Smooth muscle cell (in vitro differentiated cells): ENCODE measurements at regions not wholly inside any gene's neighbourhood (a gene's known extent, or its start where the extent isn't known, plus 50 kb on each side); places are given as distances from the start of the nearest gene placed in this dataset.

Source experiments
- DNase-seq: peaks from one replicate; lab custom pipeline; 2025; ENCODE audit not compliant: unreplicated experiment; lab: John Stamatoyannopoulos, UW
- H2AFZ ChIP-seq: fragments of 200-600 bp; sonication (generic); 2 replicates; pipeline ENCODE4 v1.6.0; 2016; ENCODE audit warnings: antibody characterized with exemption, low read depth, mild to moderate bottlenecking
- H3F3A ChIP-seq: fragments of 200-600 bp; sonication (generic); 2 replicates; pipeline ENCODE4 v1.6.0; 2017; ENCODE audit warnings: antibody characterized with exemption, low read depth
- H3K27ac ChIP-seq: fragments of 200-600 bp; sonication (generic); 2 replicates; pipeline ENCODE4 v1.5.1; 2016; ENCODE audit warnings: low read depth, mild to moderate bottlenecking
- H3K27me3 ChIP-seq: fragments of 200-600 bp; sonication (generic); 2 replicates; pipeline ENCODE4 v1.6.1; 2016; ENCODE audit warnings: low read depth, mild to moderate bottlenecking
- H3K36me3 ChIP-seq: fragments of 200-600 bp; sonication (generic); 2 replicates; pipeline ENCODE4 v1.5.1; 2016; ENCODE audit warnings: low read depth
- H3K4me1 ChIP-seq: fragments of 200-600 bp; sonication (generic); 2 replicates; pipeline ENCODE4 v1.5.1; 2016; ENCODE audit warnings: low read depth
- H3K4me2 ChIP-seq: fragments of 200-600 bp; sonication (generic); 2 replicates; pipeline ENCODE4 v1.6.0; 2016; ENCODE audit warnings: mild to moderate bottlenecking
- H3K4me3 ChIP-seq: fragments of 200-600 bp; sonication (generic); 2 replicates; pipeline ENCODE4 v1.5.1; 2016; ENCODE audit warnings: mild to moderate bottlenecking
- H3K79me2 ChIP-seq: fragments of 200-600 bp; sonication (generic); 2 replicates; pipeline ENCODE4 v1.6.0; 2016; ENCODE audit warnings: low read depth, mild to moderate bottlenecking
- H3K9ac ChIP-seq: fragments of 200-600 bp; sonication (generic); 2 replicates; pipeline ENCODE4 v1.6.0; 2016; ENCODE audit warnings: low read depth
- H3K9me3 ChIP-seq: fragments of 200-600 bp; sonication (generic); replicated peaks from 2 replicates; pipeline ENCODE4 v1.5.1; 2016; ENCODE audit warnings: low read depth
- H4K20me1 ChIP-seq: fragments of 200-600 bp; sonication (generic); 2 replicates; pipeline ENCODE4 v1.6.0; 2016; ENCODE audit warnings: low read depth
- WGBS: methylation state at CpG from one replicate; pipeline ENCODE4 v1.1.7; 2016; ENCODE audit warnings: low lambda C conversion rate; 5-methylcytosine and 5-hydroxymethylcytosine counted together
- TF ChIP-seq, protein P1 (sequence below): fragments of 200-600 bp; sonication (generic); IDR thresholded peaks from 2 replicates; pipeline ENCODE4 v1.5.1; 2017; ENCODE audit warnings: borderline replicate concordance, mild to moderate bottlenecking, antibody characterized with exemption; ENCODE audit not compliant: insufficient read depth, poor library complexity, severe bottlenecking

DNA sequence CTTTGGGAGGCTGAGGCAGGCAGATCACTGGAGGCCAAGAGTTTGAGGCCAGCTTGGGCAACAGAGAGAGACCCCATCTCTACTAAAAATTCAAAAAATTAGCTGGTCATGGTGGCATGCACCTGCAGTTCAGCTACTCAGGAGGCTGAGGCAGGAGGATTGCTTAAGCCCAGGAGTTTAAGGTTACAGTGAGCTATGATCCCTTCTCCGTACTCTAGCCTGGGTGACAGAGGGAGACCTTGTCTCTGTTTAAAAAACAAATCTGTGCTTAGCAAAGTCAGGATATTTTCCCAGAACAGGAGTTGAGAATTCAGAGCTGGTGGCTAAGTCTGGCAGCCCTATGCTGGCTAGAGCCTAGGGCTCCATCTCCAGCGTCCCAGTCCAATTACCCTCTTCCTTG is 142.9 kb upstream of the PZP start:
- Histone ChIP-seq H2AFZ (no peak overlapping the region), H3K36me3 (no peaks in the 10 kb centered on the region), H4K20me1 (no peaks in the 10 kb centered on the region), H3K9me3 (no peaks in the 10 kb centered on the region), H3K4me3 (no peak overlapping the region), H3K79me2 (no peaks in the 10 kb centered on the region), H3K9ac (no peak overlapping the region), H3K27ac (no peak overlapping the region), H3K27me3 (no peaks in the 10 kb centered on the region), H3K4me2 (no peak overlapping the region), H3F3A (no peaks in the 10 kb centered on the region), H3K4me1 (no peaks in the 10 kb centered on the region)
- DNase-seq: no peak
- TF ChIP-seq, protein P1, sequence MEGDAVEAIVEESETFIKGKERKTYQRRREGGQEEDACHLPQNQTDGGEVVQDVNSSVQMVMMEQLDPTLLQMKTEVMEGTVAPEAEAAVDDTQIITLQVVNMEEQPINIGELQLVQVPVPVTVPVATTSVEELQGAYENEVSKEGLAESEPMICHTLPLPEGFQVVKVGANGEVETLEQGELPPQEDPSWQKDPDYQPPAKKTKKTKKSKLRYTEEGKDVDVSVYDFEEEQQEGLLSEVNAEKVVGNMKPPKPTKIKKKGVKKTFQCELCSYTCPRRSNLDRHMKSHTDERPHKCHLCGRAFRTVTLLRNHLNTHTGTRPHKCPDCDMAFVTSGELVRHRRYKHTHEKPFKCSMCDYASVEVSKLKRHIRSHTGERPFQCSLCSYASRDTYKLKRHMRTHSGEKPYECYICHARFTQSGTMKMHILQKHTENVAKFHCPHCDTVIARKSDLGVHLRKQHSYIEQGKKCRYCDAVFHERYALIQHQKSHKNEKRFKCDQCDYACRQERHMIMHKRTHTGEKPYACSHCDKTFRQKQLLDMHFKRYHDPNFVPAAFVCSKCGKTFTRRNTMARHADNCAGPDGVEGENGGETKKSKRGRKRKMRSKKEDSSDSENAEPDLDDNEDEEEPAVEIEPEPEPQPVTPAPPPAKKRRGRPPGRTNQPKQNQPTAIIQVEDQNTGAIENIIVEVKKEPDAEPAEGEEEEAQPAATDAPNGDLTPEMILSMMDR: no peak
- 87% methylated on average over 2 of the region's 2 CpGs for WGBS

DNA sequence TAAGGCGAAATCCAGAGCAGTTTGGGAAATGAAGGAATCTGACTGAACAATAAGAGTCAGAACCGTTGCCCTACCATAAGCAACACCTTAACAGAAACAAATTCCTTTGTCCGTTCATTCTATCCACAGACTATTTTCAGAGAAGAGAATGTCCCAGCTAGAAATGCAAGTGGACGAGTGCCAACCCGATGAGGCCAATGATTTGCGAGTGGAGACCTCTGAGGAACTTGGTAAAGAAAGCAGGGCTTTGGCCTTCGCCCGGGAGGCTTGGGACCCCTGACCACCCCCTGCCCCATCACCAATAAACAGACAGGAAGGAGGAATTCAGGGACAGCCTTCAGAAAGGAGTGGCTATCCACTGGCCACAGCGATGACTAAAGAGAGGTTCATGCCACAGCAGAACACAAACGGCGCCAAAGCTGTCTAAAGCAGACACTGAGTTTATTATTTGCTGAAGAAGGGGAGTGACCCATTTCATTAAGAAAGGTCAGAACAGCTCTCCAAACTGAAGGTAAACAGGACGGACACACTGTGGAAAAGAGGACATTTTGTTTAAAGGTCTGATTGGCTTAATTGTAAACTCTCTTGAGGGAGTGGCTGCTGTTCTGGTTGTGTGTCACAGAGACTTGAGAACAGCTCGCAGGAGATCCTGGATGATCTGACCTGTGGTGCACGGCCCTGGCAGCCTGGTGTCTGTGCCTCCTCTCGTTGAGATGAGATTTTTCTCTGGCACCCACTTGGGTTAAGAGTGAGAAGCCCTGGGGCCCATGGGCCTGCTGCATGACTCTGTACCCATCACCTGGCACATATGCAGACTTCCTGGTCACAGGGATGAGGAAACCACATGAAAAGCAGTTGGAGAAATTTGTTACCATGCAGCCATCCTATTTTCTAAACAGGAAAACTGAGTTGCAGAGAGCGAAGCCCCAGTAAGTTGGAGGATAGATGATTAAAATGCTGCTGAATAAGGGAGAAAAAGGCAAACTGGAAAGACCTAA is 142.0 kb upstream of the PZP start:
- no peaks in the 10 kb centered on the region for H4K20me1 ChIP-seq
- no peak overlapping the region for H3K4me3 ChIP-seq
- no peak overlapping the region for H3K4me2 ChIP-seq
- no peak for DNase-seq
- 83% methylated on average over 16 of the region's 16 CpGs for WGBS
- no peaks in the 10 kb centered on the region for H3K9me3 ChIP-seq
- no peaks in the 10 kb centered on the region for H3K27me3 ChIP-seq
- no peaks in the 10 kb centered on the region for H3K79me2 ChIP-seq
- no peaks in the 10 kb centered on the region for H3K4me1 ChIP-seq
- TF ChIP-seq, protein P1: no peak
- no peaks in the 10 kb centered on the region for H3K36me3 ChIP-seq
- no peaks in the 10 kb centered on the region for H3F3A ChIP-seq
- no peak overlapping the region for H2AFZ ChIP-seq
- no peak overlapping the region for H3K9ac ChIP-seq
- no peak overlapping the region for H3K27ac ChIP-seq

DNA sequence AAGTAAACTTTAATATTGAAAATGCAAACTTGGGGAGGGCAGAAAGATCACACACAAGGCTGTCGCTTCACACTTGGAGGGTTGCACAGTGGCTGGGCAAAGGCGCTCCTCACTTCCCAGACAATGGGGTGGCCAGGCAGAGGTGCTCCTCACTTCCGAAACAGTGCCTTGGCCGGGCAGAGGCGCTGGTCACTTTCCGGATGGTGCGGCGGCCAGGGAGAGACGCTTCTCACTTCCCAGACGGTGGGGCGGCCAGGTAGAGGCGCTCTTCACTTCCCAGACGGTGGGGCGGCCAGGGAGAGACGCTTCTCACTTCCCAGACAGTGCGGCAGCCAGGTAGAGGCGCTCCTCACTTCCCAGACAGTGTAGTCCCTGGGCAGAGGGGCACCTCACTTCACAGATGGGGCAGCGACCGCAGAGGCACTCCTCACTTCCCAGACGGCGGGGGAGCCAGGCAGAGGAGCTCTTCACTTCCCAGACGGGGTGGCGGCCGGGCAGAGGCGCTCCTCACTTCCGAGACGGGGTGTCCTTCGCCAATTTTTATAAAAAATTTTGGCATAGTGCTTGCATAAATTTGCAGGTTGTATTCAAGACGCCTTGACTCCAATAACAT is 140.8 kb upstream of the PZP start:
- WGBS: 93% methylated on average over 29 of the region's 29 CpGs
- Histone ChIP-seq H3K27me3 (no peaks in the 10 kb centered on the region), H3K4me2 (no peak overlapping the region), H3K4me3 (no peak overlapping the region), H3K36me3 (no peaks in the 10 kb centered on the region), H3F3A (no peaks in the 10 kb centered on the region), H3K4me1 (no peaks in the 10 kb centered on the region), H3K79me2 (no peaks in the 10 kb centered on the region), H3K9ac (no peak overlapping the region), H3K9me3 (no peaks in the 10 kb centered on the region), H3K27ac (no peak overlapping the region), H4K20me1 (no peaks in the 10 kb centered on the region), H2AFZ (no peak overlapping the region)
- DNase-seq: no peak
- TF ChIP-seq, protein P1: no peak
